Hepatocyte (in vitro differentiated cells): ENCODE measurements at regions not wholly inside any gene's neighbourhood (a gene's known extent, or its start where the extent isn't known, plus 50 kb on each side); places are given as distances from the start of the nearest gene placed in this dataset.

Experiments used
- EZH2 ChIP-seq: fragments of 200-600 bp; sonication (generic); IDR thresholded peaks from 2 replicates; pipeline ENCODE4 v1.6.1; 2016; ENCODE audit warnings: antibody characterized with exemption, mild to moderate bottlenecking, borderline replicate concordance
- TF ChIP-seq, protein P1 (sequence below): fragments of 200-600 bp; sonication (generic); IDR thresholded peaks from 2 replicates; pipeline ENCODE4 v1.5.1; 2016; ENCODE audit warnings: antibody characterized with exemption, mild to moderate bottlenecking; ENCODE audit not compliant: poor library complexity

DNA sequence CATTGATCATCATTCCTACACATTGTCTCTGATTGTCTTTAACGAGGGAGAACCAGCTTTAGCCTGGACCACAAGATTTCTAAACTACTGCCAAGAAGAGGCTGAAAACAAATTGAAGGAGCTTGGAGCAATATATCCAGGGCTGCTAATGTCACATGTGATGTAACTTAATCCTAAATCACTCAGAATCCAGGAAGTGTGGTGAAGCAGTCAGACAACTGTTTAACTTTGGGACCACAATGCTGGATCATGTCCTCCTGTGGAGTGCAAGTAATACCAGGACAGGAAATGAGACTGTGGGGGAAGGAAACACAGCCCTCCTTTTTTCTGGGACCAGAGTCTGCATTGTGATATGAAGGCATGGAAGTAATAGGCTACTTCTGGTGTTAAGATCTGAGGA is 430.2 kb downstream of the KCTD12 start:
- TF ChIP-seq, protein P1, sequence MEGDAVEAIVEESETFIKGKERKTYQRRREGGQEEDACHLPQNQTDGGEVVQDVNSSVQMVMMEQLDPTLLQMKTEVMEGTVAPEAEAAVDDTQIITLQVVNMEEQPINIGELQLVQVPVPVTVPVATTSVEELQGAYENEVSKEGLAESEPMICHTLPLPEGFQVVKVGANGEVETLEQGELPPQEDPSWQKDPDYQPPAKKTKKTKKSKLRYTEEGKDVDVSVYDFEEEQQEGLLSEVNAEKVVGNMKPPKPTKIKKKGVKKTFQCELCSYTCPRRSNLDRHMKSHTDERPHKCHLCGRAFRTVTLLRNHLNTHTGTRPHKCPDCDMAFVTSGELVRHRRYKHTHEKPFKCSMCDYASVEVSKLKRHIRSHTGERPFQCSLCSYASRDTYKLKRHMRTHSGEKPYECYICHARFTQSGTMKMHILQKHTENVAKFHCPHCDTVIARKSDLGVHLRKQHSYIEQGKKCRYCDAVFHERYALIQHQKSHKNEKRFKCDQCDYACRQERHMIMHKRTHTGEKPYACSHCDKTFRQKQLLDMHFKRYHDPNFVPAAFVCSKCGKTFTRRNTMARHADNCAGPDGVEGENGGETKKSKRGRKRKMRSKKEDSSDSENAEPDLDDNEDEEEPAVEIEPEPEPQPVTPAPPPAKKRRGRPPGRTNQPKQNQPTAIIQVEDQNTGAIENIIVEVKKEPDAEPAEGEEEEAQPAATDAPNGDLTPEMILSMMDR, result no peak
- TF ChIP-seq EZH2, result no peak
